Right lung (tissue), 2 donors: ENCODE measurements at regions not wholly inside any gene's neighbourhood (a gene's known extent, or its start where the extent isn't known, plus 50 kb on each side); places are given as distances from the start of the nearest gene placed in this dataset.

Source experiments
- DNase-seq, 2 donors: peaks; one replicate each; pipeline ENCODE4 v3.0.0-alpha.2; 2013

DNA sequence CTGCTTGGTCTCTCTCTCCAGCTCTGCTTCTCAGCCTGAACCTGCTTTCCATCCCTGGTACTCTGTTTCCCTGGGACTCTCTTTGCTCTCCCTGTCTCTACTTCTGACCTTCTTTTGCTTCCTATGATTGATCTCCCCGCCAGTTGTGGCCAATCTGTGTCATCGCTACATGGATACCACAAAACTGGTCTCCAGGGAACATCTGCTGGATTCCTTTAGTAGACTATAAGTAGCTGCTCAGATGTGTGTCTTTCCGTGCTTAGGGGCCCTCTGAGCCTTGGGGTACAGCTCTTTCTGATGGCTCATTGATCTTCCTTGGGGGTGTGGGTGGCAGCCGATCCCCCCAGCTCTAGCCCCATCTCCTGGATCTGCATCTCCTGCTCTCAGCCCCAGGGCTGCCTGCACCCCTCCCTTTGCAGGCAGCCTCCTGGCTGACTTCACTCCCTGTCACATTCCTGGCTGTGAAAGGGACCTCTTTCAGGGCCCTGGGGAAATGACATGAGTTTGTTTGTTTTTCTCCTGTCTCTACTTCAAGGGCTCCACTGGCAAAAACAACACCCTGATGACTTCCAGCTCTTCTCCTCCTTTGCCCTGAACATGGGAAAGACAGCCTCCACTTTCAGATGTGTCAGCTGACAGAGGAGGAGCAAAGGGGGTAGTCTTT, 333.7 kb downstream of the CYP26B1 start:
- no peak for DNase-seq

DNA sequence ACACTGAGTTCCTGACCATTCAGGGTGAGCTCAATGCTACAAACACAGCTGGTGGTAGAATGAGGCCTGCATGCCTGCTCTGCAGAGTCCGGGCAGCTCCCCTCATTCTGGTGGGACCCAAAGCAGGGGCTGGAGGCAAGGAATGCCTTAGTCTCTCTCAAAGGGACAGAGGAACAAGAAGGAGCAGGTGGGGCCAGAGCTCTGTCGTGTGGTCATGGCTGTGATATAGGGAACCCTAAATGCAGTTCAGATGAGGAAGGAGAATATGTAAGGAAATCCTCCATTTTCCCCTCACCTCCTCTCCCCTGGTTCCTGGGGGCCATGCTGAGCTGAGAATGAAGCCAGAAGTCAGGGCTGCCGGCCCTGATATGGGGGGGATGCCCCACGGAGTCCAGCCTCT, 334.3 kb downstream of the CYP26B1 start:
- no peak for DNase-seq

DNA sequence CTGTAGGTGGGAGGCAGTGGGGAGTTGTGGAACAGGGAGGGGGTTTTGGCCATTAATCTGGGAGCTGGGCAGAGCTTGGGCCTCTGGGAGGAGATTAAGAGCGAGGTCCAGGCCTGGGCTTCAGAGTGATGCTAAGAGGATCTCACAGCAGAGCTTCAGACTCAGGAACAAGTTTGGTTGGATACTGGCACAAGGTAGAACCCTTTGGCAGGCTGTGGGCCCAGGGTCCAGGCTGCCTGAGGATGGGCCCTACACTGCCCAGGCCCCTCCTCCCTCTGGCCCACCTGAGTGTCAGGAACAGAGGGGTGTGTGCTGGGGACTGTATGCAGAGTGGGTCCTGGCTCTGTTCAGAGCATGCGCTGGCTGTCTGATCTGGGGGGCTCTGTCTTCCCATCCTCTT, 334.9 kb downstream of the CYP26B1 start:
- DNase-seq: no peak

DNA sequence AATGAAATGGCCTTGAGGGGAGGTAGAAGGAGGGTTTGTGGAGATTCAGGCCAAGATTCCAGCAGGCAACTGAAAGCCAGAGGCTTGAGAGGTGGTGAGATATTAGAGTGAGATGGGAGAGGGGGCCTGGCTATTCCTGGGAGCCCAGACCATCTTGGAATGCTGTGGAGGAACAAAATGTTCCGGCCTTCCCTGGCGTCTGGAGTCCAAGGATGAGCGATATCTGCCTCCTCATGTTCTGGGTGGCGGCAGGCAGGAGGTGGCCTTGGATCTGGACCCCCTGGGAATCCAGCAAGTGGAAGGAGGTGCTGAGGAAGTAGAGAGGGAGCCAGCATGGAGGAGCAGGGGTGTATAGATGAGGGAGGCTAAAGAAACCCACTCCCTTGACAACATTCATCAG, 335.9 kb downstream of the CYP26B1 start:
- no peak for DNase-seq

DNA sequence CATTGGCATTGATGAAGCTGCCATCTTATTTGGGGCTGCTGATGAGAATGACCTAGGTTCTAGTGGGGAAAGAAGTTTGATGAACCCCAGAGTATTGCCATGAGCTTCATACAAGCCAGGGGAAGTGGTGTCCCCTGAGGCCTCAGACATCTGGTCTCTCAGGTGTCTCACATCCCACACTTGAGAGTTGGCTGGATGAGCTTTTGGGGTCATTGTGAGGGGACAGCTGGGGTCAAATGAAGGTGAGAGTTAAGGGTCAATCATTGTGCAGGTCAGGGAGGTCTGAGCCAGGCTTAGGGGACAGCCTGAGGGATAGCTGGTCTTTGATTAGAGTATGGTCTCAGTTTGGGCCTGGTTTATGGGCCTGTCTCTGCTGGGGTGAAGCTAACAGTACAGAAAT, 336.5 kb downstream of the CYP26B1 start:
- DNase-seq: no peak

DNA sequence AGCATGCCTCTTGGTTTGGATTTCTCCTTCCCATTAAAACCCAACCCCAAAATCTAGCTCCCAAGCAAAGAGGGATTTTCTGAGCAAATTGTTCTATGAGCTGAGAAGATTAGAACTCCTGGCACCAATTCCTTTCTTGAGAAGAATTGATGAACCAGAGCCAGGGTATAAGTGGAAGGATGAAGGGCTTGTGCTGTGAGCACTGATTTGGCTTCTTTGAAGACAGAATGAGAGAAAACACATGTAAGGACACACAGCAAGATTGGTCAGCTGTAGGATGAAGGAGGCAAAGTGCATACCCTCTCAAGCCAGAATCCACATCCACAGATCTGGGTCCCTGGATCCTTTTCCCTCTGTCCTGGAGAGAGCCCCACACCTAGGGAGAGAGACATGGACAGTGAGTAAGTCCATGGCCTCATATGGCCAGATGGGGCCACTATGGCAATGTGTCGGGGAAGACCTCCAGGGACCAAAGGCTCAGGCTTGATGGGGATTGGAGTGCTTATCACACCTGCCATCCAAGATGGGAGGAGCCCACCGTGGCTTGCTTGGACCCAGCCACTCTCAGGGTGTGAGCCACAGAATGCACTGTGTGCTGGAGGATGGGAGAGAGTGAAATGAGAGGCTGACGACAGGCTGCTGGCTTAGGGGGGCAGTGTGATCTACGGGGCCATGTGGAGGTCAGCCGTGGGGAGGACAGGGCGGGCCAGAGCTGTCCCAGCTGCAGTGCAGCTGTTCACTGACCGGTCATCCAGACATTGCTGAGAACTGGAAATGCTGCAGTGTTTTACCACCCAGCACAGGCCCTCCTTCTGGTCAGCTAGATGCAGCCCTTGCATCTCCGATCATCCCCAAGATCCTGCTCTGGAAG, 339.8 kb downstream of the CYP26B1 start:
- DNase-seq: peak; percentile 94

DNA sequence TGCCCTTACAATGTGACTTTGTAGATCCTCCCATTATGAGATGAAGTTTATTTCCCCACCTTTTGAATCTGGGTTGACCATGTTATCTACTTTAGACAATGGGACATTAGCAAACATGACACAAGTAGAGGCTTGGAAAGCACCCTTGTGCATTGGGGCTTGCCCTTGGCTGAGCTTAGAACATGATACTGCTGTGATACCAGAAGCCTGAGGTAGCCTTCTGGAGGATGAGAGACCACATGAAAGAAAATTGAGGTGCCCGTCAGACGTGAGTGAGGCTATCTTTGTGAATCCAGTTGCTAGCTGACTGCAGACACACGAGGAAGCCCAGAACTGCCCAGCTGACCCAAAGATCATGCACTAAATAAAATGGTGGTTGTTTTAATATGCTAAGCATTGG, 341.2 kb downstream of the CYP26B1 start:
- DNase-seq: no peak

DNA sequence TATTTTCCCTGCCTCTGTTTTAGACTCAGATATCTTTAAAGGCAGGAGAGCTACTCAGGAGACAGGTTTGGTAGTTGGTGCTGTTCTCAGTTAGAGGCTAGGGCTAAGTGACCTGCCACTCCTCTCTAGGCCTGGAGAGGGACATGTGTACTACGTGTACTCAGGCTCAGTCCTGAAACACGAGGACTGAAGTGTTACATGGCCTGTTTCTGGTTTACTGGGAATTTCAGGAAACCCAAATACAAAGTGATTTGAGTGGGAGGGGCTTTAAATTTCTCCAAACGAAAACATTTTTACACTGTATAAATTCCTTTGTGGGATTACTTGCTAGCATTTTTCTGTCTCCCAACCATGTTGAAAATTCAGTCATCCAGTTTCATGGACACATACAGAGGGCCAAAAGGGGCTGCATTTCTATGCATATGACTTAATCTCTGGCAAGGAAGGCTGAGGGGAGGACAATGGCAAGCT, 343.3 kb downstream of the CYP26B1 start:
- DNase-seq: no peak

DNA sequence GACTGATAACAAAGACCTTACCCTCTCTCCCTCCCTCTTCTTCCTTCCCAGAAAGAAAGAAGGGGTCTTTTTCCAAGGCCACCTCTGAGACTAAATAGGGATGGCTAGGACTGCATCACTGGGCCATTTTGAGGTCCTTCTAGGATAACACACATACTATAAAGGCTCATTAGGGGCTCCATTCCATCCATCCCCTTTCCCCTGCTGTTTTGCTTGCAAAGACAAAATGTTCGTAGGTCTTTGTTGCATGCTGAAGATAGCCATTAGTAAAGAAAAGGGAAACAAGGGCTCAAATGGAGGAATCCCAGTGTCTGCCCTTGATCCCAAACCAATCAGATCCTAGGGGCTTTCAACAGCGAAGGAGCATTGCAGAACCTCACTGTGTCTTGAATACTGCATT, 344.3 kb downstream of the CYP26B1 start:
- DNase-seq: no peak

DNA sequence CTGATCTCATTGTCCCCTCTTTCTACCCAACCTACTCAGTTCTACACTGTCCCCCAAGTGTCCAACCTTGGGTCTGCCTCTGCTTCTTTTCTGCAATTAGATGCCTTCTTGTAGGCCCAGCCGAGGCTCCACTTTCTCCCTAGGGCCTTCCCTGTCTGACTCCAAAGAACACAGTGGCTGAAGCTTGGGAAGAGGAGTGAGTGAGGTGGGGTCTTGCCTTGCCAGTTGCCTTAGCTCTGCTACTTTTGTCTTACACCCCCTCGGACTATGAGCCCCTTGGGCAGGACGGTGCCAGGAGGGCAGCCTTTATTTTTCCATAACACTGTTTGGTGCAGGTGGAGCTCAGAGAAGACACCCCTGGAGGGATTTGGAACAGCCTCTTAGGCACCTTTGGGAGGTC, 345.1 kb downstream of the CYP26B1 start:
- DNase-seq: no peak

DNA sequence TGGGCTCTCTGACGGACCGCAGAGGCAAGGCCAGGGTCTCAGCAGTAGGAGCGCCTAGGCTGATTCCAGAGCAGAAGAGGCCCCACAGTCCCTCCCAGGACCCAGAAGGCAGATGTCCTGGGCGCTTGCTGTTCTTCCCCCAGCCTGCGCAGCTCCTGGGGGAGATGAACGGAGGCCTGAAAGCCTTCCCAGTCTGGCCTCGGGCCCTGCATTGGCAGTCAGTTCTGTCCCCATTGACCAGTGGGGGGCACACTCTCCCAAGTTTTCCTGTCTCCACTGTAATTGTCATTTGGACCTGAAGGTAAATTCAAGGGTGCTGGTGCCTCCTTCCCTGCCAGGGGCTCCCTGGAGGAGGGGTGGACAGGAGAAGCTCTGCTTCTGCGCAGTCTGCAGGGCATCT, 345.7 kb downstream of the CYP26B1 start:
- DNase-seq: peak; percentile 63 to 72

DNA sequence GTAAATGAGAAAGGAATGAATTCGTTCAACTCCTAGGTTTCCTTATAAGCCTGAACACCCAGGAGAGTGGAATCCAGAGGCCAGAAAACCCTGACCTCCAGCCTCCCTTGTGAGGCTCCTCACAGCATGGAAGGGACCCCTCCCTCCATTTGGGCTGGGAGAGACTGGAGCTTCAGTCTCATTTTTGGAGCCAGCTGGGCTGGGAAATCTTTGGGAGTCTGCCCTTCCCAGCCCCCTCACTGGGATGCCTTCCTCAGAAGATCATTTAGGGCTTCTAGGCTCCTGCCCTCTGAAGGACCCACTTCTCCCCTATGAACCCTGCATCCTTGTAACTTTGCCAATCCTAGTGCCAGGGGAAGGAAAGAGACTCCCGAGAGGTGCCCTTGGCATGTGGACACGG, 346.1 kb downstream of the CYP26B1 start:
- no peak for DNase-seq

DNA sequence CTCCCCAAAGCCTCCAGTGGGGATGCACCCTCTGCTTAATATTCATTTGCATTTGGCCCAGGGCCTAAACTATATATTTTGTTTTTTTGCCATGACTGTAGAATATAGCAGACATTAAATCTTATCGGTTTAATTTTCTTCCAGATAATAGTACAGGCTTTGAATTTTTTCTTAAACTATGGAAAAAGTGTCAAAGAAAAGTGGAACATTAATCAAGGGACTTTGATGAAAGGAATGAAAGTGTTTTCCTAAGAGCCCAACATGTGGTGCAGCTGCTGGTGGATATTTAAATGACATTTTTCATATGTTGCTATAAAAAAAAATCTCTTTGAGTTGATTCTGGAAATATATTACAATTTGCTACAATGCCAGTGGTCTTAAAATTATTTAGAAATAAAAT, 346.8 kb downstream of the CYP26B1 start:
- no peak for DNase-seq

DNA sequence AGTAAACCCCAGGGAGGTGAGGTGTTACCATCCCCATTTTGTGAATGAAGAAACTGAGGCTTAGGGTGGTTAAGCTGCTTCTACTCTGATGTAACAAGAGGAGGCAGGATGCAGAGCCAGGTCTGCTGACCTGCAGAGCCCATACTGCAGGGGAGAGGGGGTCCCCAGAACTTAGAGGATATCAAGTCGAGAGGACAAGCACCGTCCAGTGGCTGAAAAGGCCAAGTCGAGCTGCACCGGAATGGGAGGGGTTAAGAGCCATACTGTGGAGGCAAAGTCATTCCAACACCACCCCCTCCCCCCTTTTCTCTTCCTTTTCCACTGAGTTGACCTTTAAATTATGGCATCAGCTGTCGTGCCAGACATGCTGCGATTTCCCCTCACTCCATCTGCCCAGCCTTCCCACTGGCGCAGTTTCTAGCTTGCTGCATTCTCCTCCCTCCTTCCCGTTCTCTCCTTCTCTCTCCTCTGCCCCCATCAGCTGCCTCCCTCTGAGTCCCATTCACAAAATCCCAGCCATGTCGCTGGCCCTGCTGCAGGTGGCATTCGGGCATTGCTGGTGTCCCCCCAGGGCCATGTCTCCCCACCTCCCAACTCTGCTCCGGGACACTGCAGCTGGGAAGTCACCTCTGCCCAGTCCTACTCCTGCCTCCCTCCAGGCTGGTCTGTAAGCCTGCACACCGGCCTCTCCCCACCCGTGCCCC, 346.9 kb downstream of the DYSF start:
- DNase-seq: peak in 1 of 2 donors; percentile 31

DNA sequence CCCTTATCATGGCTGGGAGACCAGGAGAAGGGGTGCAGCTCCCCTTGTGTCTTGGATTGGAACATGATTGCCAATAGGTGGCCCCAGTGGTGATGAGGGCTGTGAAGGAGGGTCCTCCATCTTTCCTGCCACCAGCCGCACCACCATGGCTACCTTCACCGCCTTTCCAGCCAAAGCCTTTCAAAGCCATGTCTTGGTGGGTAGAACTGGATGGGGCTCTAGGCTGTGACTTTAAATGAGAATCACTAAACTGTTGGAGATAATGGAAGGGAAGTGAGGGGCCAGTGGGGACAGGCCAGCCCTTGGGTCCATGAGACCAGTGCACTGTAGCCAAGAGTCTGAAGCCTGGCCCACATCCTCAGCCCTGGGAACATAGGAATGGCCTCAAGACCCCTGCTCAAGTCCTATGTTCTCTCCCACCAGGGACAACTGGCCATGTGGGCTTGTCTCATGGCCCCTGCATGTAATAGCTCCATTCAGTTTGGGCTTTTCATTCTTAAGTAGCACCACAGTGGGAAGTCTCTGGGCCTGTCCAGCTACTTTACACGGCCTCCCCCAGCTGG, 345.7 kb downstream of the DYSF start:
- no peak for DNase-seq

DNA sequence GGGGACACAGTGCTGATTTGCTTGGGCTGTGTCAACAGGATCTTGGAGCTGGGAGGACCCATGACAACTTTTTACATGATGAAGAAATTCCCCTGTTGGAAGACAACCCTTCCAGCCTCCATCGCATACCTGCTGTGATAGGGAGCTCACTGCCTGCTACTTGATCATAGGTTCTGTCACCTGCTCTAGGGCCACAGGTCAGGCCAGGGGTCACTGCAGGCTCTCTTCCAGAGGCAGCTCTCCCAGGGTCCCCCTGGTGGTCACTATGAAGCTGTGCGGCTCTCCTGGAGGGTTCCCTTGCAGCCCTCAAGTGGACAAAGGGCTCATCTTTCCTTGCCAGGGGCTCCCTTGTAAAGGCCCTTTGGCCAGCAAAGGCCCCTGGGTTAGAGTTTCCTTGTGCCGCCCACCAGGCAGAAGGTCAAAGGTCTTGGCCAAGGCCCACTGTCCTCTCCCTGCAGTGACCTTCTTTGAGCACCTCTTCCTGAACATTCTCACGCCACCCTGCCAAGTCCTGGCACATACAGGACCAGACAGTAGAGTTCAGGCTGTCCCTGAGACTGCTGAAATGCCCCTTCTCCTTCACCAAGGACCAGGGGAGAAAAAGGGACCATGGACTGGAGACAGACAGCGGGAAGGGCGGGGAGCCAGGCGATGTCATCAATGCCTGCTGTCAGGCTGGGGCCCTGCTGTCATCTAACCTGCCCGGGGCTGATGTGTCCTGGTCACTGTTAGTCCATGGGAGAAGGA, 345.1 kb downstream of the DYSF start:
- no peak for DNase-seq

DNA sequence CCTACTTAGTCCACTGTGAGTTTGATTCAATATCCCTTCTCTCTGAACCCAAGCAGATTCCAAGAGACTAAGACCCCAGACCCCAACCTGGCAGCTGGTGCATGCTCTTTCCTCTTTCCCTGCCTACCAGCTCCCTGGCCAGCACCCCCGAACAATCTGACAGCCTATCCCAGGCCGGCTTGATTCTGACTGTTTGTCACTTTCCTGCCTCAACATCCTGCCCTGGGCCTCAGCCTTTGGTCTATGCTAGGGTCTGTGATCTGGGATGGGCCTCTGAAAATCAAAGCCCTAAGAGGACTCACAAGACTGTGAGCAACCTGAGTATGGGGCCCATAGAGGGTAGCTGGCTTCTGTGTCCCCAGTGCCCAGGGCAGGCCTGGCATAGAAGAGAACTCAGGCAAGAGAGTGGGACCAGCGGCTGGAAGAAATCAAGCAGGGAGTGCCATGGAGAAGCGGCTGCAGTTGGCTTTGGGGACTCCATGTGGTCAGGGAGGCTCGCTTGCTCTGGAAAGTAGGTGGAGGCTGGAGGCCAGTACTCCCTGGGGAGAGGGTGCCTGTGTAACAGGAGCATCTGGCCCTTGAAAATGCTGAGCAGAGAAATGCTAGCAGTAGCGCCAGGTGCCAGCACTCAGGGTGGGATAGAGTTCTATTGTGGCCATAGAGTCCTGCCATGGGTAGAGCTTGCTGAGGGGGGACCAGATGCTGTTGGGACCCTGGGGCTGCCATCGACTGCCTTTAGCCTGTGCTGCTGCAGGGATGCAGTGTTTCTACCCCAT, 343.9 kb downstream of the DYSF start:
- no peak for DNase-seq

DNA sequence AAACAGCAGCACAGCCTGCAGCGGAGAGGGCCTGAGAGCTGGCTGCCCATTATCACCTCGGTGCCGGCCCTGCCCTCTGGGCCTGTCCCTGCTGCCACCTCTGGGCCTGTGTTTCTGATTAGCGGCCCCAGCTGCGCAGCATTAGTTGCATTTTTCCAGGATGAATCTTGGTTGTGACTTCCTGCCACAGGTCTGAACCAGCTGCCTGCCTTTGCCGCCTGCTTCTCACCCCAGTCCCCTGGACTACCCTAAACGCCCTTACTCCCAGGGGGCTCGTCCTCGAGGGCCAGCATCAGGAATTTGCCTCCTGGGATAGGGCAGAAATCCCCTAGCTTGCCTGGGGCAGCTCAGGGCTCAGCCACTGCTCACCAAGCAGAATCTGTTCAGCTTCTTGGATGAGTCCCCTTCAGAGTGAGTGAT, 342.8 kb downstream of the DYSF start:
- no peak for DNase-seq

DNA sequence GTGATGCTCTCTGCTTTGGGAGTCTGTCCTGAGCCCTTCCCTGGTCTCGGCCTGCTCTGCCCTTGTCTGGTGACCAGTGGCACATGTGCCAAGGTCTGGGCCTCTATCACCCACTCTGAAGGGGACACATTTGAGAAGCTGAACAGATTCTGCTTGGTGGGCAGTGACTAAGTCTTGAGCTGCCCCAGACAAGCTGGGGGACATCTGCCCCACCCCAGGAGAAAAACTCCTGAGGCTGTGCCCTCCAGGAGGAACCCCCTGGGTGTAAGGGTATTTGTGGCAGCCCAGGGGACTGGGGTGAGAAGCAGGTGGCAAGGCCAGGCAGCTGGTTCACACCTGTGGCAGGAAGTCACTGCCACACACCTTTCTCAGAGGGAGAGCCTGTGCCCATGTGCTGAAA, 342.1 kb downstream of the DYSF start:
- no peak for DNase-seq

DNA sequence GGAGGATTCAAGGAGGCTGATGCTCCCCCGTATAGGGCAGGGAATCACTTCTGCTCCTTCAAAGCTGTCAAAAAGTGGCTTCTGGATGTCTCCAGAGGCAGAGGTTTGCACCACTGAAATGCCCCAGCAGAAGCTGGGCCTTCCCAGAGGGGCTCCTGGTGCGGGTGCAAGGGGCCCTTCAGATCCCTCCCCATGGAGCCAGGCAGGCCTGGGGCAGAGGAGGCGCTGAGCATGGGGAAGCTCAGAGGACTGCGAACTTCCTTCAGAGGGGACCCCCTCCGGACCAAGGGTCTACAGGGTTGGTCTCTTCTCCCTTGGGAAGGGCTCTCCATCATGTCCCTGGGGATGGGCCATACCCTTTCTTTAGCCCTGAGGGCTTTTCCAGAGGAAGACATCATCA, 341.2 kb downstream of the DYSF start:
- no peak for DNase-seq

DNA sequence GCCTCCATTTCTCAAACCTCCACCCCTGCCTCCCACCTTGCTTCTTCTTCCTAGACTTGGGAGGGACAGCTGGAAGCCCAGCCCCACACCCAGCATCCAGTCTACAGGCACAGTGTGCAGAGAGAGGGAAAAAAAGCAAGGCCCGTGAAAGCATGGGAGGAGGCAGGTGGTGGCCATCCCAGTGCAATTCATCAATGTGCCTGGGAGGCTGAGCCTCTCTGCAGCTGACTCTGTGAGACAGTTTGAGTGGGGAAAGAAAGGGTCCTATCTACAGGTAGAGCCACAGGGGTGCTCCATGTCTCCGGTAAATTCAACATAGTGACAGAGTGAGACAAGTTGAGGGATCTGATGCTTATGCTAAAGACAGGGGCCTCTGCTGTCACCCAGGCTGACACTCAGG, 340.6 kb downstream of the DYSF start:
- DNase-seq: no peak
